ENCODE measurements at regions not wholly inside any gene's neighbourhood (a gene's known extent, or its start where the extent isn't known, plus 50 kb on each side); places are given as distances from the start of the nearest gene placed in this dataset.

DNA sequence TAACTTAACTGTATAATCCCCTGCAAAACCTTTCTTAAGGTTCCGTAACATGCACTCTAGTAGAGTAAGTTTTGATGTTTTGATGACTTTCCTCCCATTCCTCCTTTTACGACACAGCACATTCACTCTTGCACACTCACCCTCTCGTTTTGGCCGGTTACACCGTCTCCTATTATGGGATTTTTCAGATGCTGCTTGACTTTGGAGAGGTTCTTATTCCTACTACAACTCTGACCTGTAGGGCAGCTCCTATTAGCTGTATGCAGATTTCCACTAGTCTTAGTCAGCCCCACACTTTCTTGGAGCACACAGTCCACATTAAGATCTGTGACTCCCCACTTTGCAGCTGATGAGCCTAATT, 223.7 kb upstream of the SYNCRIP start:
- Histone ChIP-seq H3K4me3 (ENCODE audit: low read length in 3 of 3) (peak overlapping the region; percentile 45 to 63 (median 58)), H3K9me3 (ENCODE audit: control insufficient read depth in 2 of 3, insufficient read depth in 1 of 3, low read length in 3 of 3) (no peaks in the 10 kb centered on the region), H3K27ac (ENCODE audit: low read depth in 2 of 2, low read length in 2 of 2) (no peak overlapping the region), H3K36me3 (ENCODE audit: control insufficient read depth in 2 of 3, insufficient read depth in 3 of 3, low read length in 3 of 3) (no peaks in the 10 kb centered on the region), H3K27me3 (ENCODE audit: control insufficient read depth, insufficient read depth, low read length) (no peaks in the 10 kb centered on the region), H3K4me1 (ENCODE audit: control insufficient read depth in 2 of 3, insufficient read depth in 2 of 3, low read depth in 1 of 3, low read length in 3 of 3) (peaks cover 0 to 6% (median 4%) of the 10 kb centered on the region in 3 donors), H3K9ac (ENCODE audit: low read length in 3 of 3) (peak overlapping the region in 2 of 3 donors; percentile 32 to 44)
- intact Hi-C loops (cut with DNase I), result no loop called here
- FAIRE-seq, result no peak
- peak in 1 of 5 donors; percentile 23 for DNase-seq
- TF ChIP-seq, protein P1, sequence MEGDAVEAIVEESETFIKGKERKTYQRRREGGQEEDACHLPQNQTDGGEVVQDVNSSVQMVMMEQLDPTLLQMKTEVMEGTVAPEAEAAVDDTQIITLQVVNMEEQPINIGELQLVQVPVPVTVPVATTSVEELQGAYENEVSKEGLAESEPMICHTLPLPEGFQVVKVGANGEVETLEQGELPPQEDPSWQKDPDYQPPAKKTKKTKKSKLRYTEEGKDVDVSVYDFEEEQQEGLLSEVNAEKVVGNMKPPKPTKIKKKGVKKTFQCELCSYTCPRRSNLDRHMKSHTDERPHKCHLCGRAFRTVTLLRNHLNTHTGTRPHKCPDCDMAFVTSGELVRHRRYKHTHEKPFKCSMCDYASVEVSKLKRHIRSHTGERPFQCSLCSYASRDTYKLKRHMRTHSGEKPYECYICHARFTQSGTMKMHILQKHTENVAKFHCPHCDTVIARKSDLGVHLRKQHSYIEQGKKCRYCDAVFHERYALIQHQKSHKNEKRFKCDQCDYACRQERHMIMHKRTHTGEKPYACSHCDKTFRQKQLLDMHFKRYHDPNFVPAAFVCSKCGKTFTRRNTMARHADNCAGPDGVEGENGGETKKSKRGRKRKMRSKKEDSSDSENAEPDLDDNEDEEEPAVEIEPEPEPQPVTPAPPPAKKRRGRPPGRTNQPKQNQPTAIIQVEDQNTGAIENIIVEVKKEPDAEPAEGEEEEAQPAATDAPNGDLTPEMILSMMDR (IDR thresholded peaks at IDR 0.05; ENCODE audit: borderline replicate concordance, extremely low read depth, insufficient read depth), result no peak

DNA sequence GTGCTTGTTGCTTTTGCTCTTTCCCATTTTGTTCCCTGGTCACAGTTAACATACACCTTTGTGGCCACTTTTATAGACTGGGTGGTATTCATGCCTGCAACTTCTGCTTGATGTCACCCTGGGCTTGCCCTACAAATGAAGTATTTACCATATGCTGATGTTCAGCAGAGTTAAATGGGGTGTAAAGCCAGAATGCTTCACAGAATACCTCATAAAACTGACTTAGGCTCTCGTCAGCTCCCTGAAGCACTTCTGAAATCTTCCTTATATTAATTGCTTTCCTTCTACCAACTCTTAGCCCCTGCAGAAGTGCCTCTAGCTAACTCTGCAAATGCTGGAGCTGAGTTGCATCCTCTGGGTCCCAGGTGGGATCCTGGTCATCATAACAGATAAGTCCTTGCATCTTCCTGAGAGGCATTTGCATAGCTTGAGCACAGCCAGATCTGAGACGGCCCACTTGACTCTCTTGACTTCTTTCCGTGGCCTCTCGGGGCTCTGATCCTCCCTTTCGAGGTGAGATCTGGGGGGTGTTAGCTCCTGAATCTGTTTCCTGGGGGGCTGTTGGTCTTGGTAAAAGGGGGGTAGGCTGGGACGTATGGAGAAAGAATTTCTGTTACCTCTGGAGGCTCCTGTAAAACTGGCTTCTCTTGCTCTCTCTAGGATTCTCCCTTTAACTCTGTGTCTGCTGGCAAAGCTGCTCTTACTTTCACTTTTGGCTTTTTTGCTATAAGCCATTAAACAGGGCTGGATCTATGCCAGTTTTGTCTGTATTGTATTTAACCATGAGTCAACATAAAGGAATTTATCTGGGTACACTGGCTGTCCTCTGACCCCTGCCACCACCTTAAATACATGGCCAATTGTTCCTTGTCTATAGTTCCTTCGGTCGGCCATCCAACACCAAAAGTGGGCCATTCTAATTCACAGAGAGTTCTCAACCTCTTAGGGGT, 223.0 kb upstream of the SYNCRIP start:
- TF ChIP-seq, protein P1 (IDR thresholded peaks at IDR 0.05; ENCODE audit: borderline replicate concordance, extremely low read depth, insufficient read depth), result no peak
- Histone ChIP-seq H3K9me3 (ENCODE audit: control insufficient read depth in 2 of 3, insufficient read depth in 1 of 3, low read length in 3 of 3) (no peaks in the 10 kb centered on the region), H3K27ac (ENCODE audit: low read depth in 2 of 2, low read length in 2 of 2) (no peak overlapping the region), H3K4me3 (ENCODE audit: low read length in 3 of 3) (peak overlapping the region; percentile 45 to 63 (median 58)), H3K27me3 (ENCODE audit: control insufficient read depth, insufficient read depth, low read length) (no peaks in the 10 kb centered on the region), H3K9ac (ENCODE audit: low read length in 3 of 3) (peak overlapping the region in 2 of 3 donors; percentile 32 to 44), H3K4me1 (ENCODE audit: control insufficient read depth in 2 of 3, insufficient read depth in 2 of 3, low read depth in 1 of 3, low read length in 3 of 3) (peaks cover 0 to 6% (median 4%) of the 10 kb centered on the region in 3 donors), H3K36me3 (ENCODE audit: control insufficient read depth in 2 of 3, insufficient read depth in 3 of 3, low read length in 3 of 3) (no peaks in the 10 kb centered on the region)
- FAIRE-seq, result no peak
- DNase-seq, result peak in 2 of 5 donors; percentile 56 to 67
- intact Hi-C loops (cut with DNase I), result no loop called here

DNA sequence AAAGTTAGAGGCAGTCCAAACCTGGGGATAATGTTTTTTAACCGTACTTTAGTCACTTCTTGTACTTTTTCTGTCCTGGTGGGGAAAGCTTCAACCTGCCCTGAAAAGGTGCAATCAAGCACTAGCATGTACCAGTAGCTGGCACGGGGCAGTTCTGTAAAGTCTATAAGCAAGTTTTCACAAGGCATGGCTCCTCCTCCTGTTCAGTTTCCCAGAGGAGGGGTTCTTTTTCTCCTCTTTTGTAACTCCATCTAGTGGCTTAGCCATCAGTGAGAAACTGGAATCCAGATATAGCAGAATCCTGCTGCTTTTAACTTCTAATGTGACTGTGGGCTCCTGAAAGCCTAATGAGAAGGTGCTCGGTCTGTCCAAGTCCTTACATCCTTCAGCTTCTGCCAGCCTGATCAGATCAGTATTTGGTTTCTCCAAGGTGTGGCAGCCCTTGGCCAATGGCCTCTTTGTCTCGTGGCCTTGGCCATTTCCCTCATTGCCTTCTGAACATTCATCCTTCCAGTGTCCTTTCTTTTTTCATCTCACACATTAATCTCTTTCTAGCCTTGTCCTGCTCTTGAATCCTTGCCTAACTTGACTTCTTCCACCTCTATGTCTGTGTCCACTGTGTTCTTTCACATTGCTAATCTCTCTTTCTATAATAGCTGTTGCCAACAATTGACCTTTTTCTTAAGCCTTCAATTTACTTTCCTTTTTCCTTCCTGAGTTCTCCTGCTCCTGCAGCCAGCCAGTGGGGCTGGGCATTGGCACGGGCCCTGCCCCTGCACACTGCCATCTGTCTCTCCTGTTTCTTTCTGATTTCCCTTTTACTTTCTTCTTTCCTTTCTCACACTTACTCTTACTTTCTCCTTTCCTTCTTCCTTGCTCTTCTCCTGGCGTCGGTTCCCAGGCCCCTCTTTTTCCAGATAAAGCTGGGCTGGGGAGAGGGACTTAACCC, 222.0 kb upstream of the SYNCRIP start:
- H3K27me3 ChIP-seq (ENCODE audit: control insufficient read depth, insufficient read depth, low read length), result no peaks in the 10 kb centered on the region
- no peaks in the 10 kb centered on the region for H3K36me3 ChIP-seq (ENCODE audit: control insufficient read depth in 2 of 3, insufficient read depth in 3 of 3, low read length in 3 of 3)
- no peak overlapping the region for H3K27ac ChIP-seq (ENCODE audit: low read depth in 2 of 2, low read length in 2 of 2)
- H3K4me3 ChIP-seq (ENCODE audit: low read length in 3 of 3), result no peak overlapping the region
- H3K9me3 ChIP-seq (ENCODE audit: control insufficient read depth in 2 of 3, insufficient read depth in 1 of 3, low read length in 3 of 3), result no peaks in the 10 kb centered on the region
- H3K4me1 ChIP-seq (ENCODE audit: control insufficient read depth in 2 of 3, insufficient read depth in 2 of 3, low read depth in 1 of 3, low read length in 3 of 3), result peaks cover 0 to 6% (median 4%) of the 10 kb centered on the region in 3 donors
- DNase-seq (peak in 2 of 5 donors; percentile 24 to 36), FAIRE-seq (no peak)
- intact Hi-C loops (cut with DNase I), result no loop called here
- H3K9ac ChIP-seq (ENCODE audit: low read length in 3 of 3), result peak overlapping the region in 1 of 3 donors; percentile 44
- TF ChIP-seq, protein P1 (IDR thresholded peaks at IDR 0.05; ENCODE audit: borderline replicate concordance, extremely low read depth, insufficient read depth), result no peak

All from kidney (tissue), 13 donors.